Neural cell (in vitro differentiated cells): ENCODE measurements at regions not wholly inside any gene's neighbourhood (a gene's known extent, or its start where the extent isn't known, plus 50 kb on each side); places are given as distances from the start of the nearest gene placed in this dataset.

Experiments used
- CTCF ChIP-seq: fragments of 450-650 bp; IDR thresholded peaks from 2 replicates; pipeline ENCODE4 v1.5.1; 2014; ENCODE audit warnings: antibody characterized with exemption, mild to moderate bottlenecking, moderate library complexity; ENCODE audit not compliant: poor library complexity, severe bottlenecking
- EP300 ChIP-seq: fragments of 450-650 bp; conservative IDR thresholded peaks from 2 replicates; pipeline ENCODE4 v1.6.1; 2014; ENCODE audit warnings: antibody characterized with exemption, mild to moderate bottlenecking, moderate library complexity; ENCODE audit not compliant: poor library complexity, severe bottlenecking
- EZH2 ChIP-seq: fragments of 200-600, 300-800 bp; shearing (Covaris generic), sonication (generic); IDR thresholded peaks from 2 replicates; pipeline ENCODE4 v1.6.1; 2014; ENCODE audit warnings: antibody characterized with exemption, low read length, borderline replicate concordance, mild to moderate bottlenecking; ENCODE audit not compliant: insufficient read depth, poor library complexity, severe bottlenecking
- POLR2AphosphoS5 ChIP-seq: IDR thresholded peaks from 2 replicates; pipeline ENCODE4 v1.6.1; 2012
- RAD21 ChIP-seq: fragments of 450-650 bp; conservative IDR thresholded peaks from 2 replicates; pipeline ENCODE4 v1.6.1; 2014; ENCODE audit warnings: antibody characterized with exemption, mild to moderate bottlenecking, moderate library complexity
- REST ChIP-seq: IDR thresholded peaks from 2 replicates; pipeline ENCODE4 v1.6.1; 2012; ENCODE audit warnings: borderline replicate concordance
- SMC3 ChIP-seq: fragments of 450-650 bp; conservative IDR thresholded peaks from 2 replicates; pipeline ENCODE4 v1.6.1; 2014; ENCODE audit warnings: antibody characterized with exemption, mild to moderate bottlenecking, moderate library complexity; ENCODE audit not compliant: poor library complexity
- TAF1 ChIP-seq: IDR thresholded peaks from 2 replicates; pipeline ENCODE4 v1.6.1; 2012; ENCODE audit warnings: low read depth

GRCh38 chr10:125417605-125418004, 257.2 kb upstream of the CTBP2 start:
- TF ChIP-seq CTCF = no peak
- no peak for TF ChIP-seq TAF1
- no peak for TF ChIP-seq EZH2
- TF ChIP-seq POLR2AphosphoS5 = no peak
- TF ChIP-seq RAD21 = no peak
- TF ChIP-seq EP300 = no peak
- no peak for TF ChIP-seq SMC3
- TF ChIP-seq REST = no peak
